Stimulated activated CD4-positive, alpha-beta T cell treated with anti-CD3 and anti-CD28 coated beads, TNF-alpha, amount 100 ng/mL, for 1 hour (primary cell): ENCODE measurements at regions not wholly inside any gene's neighbourhood (a gene's known extent, or its start where the extent isn't known, plus 50 kb on each side); places are given as distances from the start of the nearest gene placed in this dataset.

ENCODE experiments used
- DNase-seq, 3 donors: peaks; one replicate each; pipeline ENCODE4 v3.0.0-alpha.2; 2020; ENCODE audit warnings: low read depth in 3 of 3, low spot score in 1 of 3

DNA sequence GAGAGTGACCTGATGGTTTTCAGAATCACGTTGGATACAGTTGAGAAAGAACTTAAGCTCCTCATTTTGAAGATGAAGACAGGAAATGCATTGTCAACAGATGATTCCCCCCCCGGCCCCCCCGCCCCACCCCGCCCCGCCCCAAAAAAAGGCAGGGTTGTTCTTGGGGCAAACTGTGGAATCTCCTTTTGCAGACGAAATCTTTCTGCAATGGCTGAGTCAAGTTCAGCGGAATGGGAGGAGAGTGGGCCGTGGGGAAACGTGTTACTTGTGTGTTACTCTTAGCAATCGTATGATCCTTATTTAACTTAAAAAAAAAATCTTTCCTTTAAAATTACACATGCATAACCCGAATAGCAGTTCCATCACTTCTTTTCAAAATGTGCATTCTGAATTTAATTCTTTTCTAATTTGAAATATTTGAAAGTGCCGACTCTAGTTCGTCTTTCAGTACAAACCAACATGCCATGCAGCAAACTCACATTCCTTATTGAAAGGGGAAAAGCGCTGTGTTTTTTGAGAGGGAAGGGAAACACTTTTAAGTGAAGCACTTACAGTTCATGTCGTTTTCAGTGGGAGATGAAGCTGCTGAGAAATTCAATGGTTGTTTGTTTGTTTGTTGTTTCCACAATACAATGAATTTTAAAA is 348.5 kb upstream of the ARGLU1 start:
- no peak for DNase-seq

DNA sequence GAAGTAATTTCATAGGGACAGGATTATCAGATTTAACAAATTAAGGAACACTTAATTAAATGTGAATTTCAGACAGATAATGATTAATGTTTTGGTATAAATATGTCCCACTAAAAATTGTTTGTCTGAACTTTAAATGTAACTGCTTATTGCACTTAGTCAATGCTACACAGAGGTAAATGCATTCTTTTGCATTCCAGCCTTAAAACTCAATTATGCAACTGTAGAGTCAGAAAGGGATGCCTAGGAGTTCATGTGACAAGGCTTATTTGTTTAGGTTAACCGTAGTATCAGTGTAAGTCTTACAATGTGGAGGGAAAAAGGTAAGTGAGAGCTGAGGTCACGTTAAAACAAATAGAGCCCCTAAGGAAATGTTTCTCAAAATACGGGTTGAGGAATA is 347.2 kb upstream of the ARGLU1 start:
- no peak for DNase-seq

DNA sequence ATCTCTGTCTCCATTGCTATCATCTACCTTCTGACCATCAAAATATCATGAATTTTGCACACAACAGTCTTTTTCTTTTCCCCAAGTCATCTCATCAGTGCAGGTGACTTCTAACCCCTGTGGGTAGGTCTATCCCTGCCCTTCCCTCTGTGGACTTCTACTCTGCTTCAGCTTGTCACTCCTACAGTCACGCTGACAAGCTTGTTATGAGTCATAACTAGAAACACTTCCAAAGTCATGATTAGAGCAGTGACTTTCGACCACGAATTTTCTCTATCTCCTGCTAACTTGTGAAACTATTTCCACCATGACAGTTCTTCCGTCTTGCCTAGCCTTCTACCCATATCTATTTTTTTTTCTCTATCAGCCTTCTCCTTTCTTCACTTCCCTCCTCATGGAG is 343.7 kb upstream of the ARGLU1 start:
- no peak for DNase-seq

DNA sequence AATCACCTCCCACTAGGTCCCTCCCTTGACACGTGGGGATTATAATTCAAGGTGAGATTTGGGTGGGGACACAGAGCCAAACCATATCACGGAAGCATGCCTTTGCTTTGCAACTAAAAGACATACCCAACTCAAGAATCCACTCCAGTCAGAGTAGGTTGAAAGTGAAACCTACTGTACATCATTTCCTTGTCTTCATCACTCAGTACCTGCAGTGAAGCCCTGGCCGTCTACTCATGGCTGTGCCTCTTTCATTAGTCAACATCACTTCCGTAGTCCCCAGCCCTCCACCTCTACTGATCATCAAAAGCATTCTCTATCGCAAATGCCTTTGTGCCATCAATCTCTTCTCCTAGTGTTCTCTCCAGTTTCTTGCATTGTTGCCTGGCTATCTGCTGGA is 343.1 kb upstream of the ARGLU1 start:
- DNase-seq: no peak

DNA sequence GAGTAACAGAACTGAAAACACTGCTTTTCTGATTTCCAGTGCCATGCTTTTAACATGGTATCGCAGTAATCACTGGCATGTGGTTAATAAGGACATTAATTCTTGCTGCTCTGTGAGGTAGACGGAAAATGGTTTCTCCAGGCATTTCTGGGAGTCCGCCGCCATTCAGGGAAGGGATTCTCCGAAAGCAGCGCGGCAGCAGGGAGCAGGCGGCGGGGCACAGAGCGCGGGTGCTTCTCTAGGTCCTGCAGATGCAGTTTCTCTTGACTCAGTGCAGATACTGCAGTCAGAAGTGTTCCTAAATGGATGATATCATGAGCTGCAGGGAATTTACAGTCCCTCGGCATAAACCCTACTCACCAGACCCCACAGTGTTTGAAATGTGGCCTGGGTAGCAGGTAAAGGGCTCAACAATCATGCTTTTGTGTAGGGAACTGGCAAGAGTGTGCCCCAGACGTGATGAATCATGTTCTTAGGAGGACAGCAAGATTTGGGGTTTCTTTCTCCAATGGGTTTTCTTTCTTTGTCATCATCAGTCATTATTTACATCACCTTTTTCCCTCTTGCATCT is 338.6 kb upstream of the ARGLU1 start:
- DNase-seq: no peak

DNA sequence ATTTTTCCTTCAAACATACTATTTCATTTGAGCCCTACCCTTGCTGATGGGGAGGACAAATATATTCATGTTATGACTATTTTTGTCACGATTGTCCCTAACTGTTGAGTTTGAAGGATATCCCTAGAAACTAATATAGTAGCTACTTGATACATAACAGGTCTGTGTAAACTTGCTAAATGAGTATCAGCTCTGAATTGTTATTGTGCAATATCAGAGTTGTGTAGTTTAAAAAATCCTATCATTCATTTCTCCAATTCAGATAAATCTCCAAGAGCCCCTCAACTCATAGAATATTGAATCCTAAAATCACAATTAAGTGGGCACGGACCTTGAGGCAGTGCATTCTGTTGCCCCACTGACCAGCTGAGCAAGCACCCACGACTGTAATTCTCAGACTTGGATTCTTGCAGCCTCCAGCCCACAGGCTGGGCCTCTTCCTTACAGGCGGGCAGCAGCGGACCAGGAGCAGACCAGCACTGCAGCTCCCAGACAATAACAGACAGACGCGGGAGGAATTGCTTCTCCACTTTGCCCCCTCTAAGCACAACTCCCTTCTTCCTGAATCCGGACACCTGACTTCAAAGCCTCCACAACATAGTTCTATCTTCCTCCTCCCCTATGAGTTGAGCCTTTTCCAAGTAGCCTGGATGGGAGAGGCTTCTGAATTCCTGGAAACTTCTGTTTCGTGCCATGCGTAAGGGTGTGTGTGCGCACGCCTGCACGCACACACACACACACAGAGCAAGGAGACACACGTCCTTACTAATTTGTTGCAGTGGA is 337.6 kb upstream of the ARGLU1 start:
- no peak for DNase-seq

DNA sequence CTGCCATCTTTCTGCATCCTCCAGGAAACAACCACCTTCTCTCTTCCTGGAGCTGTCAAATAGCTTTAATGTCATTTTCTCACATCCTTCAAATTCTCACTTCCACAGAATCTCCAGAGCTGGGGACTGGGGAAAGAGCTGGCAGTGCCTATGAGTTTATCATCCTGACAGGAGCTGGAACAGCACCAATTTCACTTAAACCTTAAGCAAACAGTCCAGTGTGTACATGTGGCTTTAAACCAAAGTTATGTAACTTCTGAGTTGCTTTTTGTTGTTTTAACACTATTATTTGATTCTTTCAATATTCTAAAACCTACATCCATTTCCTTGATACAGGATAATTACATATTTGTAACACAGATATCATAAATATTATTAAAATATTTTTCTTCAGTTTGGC is 331.5 kb upstream of the ARGLU1 start:
- DNase-seq: no peak

DNA sequence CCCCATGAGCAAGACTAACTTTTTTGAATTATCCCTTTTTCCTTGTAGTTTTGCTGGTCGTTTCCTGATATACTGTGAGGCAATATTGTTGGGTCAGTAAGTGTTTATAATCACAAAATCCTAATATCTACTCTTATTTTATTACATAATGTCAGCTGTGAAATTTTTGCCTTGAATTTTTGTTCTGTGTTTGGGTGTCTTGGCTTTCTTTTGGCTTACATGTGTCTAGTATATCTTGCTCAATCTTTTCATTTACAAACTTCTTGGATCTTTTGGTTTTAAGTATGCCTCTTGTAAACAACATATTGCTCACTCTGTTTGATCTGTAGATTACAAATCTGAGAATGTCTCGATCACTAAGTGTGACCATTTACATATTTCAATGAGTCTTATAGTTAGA is 330.3 kb upstream of the ARGLU1 start:
- DNase-seq: no peak

DNA sequence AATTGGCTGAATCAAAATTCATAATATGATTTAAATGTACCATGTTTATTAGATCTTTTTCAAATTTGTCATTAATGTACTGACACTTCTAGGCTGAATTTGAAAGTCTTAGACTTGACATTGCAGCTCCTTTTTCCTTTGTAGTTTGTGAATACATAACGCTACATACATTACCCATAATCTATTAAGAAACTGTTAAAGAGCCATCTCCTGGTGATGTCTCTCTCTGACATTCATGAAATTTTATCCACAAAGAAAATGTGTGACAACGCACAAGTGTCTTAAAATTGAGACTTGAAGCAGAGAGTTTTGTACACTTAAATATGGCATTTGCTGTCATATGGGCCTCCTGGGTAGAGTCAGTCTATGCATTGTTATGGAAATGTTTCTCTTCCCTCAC is 320.2 kb upstream of the ARGLU1 start:
- no peak for DNase-seq

DNA sequence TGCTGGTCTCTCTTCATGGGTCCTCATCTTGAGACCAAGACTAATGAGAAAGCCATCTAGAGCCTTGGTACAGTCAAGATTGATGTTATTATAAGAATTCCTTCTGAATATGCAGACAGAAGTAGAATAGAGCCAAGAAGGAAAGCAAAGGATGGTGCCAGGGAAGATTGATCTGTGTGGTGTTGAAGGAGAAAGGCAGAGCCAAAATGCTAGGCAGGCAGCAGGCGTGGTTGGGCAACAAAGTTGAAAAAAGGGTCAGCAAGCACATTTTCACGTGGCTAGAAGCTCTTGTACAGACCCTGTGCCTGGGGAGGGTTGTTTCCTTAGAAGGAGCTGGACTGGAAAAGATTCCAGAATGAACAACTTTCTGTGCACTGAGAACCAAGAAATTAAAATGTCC is 319.7 kb upstream of the ARGLU1 start:
- no peak for DNase-seq

DNA sequence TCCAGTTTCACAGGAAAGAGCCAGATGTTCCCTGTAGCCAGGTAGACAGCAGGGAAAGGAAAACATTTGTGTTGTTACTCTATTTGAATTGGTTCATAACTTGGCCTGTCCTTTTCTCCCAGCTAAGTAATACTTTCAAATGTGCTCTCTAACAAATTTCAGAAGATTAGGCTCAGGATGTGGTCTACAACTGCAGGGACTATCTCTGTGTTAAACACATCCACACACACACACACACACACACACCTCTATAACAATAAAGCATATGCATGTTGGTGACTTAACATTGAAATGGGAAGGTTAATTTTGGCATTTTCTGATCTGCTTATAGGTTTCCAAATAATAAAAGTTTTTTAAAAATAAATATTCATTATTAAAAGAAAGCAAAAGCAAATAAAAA is 316.0 kb upstream of the ARGLU1 start:
- no peak for DNase-seq

DNA sequence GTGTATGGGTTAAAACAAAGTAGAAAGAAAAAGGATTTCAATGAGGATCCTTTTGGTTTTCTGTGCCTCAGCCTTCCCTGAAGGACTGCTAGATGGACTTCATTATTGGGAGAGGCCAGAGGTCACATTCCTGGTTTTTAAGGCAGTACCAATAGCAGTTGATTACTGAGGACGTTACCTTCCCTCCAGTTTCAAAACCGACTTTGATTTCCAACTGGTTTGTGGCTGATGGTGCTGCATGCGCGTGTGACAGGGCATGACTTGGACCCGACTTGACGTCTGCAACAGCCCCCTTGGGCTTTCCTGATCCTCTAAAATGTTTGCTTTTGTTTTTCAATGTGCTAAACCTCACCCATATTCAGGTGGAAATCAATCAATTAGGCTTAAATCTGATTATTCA is 314.3 kb upstream of the ARGLU1 start:
- DNase-seq: no peak

DNA sequence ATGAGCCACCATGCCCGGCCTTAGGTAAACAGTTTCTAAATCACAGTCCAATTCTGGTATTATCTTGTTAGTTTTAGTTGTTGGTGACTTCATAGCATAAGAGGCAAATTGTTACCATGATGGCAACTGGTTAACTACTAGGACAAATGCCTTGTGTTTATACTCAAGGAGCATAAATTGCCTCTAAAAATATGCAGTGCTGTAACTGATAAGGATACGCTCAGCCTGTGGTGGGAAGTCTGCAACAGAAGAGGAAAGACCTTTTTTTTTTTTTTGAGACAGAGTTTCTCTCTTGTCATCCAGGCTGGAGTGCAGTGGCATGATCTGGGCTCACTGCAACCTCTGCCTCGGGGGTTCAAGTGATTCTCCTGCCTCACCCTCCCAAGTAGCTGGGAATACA is 311.9 kb upstream of the ARGLU1 start:
- DNase-seq: no peak

DNA sequence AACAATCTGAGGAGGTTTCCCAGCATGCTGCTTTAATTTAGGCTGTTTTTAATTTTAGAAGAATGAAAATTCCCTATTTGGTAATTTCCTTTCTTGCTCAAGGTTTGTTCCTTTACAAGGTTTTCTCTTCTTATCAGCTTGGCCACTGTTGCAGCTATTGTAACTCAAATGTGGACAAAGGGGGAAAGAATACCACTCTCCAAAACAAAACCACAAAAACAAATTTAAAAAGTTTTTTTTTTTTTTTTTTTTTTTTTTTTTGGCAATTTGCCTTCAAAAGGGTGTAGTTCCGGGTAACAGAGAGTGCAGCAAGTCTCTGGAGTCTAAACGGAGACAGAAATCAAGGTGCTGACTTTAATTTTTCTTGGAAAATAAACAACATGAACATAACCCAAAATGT is 306.4 kb upstream of the ARGLU1 start:
- no peak for DNase-seq

DNA sequence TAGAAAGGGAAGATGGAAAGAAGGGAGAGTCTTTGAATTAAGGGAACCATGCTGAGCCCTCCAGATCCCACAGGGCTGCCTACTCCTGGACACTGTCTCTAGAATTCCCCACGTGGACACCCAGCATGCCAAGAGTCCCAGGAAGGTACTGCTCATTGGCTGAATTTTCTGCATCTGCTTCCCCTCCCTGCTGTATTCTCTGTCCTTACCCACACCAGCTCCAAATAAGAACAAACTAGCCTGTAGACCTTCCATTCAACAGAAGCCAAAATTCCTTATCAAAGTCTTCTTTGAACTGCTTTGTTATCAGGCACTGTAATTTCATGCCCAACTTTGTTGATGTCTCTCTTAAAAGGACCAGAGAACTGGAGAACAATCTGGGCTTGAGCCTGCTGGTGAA is 305.9 kb upstream of the ARGLU1 start:
- no peak for DNase-seq

DNA sequence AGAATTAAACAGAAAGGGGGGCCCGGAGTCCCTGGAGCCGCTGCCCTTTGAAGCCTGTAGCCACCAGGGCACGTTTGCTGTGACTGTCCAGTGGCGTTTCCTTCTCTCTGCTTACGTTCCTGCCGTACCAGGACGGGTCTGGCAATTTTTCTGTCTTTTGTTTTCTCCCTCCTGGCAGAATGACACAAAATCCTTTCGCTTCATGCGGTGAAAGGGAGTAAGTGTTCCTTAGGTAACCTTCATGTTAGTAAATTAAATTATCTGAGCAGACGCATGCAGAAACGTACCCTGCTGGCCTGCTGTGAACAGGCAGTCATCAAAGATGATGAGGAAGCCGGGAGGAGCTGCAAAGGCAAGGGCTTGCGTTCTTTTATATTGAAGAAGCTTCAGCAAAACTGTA is 299.3 kb upstream of the ARGLU1 start:
- DNase-seq: no peak

DNA sequence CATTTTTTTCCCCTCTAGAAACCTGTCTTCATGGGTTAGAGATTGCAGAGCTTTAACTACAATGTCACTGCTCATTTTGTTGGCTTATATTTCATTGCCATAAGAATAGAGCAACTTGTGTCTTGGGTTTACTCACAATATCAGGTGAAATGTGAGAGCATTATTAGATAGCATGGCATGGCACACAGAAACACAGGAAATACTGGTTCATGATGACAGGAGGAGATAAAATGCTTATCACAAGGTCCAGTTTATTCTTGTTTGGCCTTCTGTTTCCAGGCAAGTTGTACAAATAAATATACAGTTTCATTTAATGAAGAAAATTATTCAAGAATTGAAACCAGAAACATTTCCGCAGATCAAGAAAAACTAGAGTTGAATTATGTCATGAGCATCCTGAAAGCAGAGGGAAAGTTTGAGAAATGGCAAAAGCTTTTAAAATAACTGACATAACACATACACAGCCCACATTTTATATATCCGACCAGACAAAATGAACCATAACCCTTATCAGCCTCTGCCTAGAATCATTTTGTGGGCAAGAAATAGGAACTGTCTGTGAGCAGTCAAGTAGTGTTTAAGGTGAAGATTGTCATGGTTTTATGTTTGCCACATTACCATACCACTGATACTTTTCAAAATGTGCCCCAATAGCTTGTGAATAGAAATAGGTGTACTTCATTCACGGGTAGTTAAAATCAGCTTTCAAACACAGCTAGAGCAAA is 297.9 kb upstream of the ARGLU1 start:
- DNase-seq: no peak

DNA sequence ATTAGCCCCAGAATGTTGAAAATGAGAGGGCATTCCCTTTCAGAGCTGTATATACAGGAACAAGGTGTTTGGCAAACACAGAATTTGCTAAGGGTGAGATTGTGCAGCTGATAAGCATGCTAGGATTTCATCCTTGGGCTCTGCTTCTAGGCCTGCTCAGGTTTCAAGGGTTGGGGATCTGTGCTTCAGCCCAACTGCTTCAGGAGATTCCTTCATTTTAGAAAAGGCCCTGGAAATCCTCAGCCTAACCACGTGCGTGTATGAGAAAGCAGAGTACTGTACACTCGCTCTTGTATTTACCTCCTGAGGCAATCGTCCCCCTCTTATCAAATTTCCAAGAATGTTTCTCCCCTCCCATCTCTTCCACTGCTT is 291.6 kb upstream of the ARGLU1 start:
- no peak for DNase-seq

DNA sequence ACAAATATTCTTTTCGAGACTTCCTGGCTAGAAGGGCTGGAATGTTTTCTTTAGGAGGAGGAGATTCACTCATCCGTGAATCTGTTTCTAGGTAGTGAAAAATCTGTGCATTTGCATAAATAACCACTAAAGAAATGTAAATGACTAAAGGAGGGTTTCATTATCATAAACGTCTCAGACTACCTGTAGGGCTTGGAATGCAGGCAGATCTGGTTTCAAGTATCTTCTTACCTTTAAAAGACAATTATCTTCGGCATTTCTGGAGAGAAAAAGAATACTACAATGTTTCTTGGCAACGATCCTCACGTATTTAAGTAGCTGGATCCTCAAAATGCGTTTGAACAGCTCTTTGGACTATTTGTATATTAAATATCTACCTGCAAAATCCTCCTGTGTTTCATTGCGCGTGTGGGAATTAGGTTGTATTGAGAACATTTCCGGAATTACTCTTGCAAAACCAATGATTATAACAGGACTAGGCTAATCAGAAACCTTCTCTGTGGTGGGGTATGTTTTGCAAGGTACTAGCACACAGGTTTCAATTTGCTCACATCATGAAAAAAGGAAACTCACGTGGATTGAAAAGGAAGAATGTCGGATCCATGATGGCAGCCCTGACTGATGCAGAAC is 291.1 kb upstream of the ARGLU1 start:
- DNase-seq: no peak

DNA sequence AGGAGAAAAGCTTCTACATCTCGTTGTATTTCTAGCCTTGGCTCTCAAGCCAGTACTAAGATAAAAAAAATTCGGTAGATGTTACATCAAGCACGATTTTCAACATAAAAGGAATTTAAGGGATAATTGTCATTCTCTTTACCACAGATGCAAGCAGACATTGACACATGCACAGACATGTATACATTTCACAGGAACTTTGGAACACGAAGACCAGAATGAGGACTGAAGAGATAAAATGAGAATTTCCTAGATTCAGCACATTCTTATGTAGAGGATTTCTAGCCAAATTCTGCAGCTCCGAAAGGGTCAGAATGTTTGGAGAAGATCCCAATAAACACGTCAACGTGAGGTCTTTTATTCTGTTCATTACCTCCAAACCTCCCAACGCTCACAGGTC is 284.5 kb upstream of the ARGLU1 start:
- no peak for DNase-seq

DNA sequence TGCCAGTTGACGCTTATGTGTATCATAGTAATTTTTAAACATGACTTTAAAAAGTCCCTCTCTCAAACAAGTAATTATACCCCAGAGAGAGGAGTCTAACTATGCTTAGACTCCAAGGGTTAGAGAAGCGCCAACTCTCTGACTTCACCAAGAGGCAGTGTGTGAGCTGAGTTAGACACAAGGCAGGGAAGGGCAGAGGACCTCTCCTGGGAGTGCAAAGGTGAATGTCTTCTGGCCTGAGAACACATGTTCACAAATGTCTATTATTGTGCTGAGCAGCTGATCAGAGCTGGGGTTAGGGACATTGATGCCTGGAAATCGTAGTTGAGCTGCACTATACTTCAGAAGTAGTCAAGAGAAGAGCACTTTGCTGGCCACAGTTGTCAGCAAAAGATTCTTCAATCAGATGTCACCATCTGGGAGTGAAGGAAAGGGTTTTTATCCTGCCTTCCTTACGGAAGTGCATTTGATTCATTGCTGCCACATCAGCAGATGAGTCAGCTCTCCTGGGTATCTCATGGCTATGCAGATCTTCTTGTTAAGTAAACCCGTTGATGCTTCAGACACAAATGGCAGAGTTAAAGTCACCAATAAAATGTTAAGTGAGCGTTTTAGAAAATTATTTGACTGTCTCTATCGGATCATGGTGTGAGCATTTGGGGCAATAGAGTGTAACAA is 283.2 kb upstream of the ARGLU1 start:
- DNase-seq: no peak
